ENCODE measurements at regions not wholly inside any gene's neighbourhood (a gene's known extent, or its start where the extent isn't known, plus 50 kb on each side); places are given as distances from the start of the nearest gene placed in this dataset.

GRCh38 chr14:38790916-38791315, 312.1 kb downstream of the SEC23A start:
- H3K4me3 Mint-ChIP-seq, result no peak overlapping the region
- H3K36me3 Mint-ChIP-seq (ENCODE audit: low read depth), result no peaks in the 10 kb centered on the region
- H3K4me1 Mint-ChIP-seq (ENCODE audit: low read depth), result no peaks in the 10 kb centered on the region
- H3K27ac Mint-ChIP-seq, result no peak overlapping the region
- no peaks in the 10 kb centered on the region for H3K9me3 Mint-ChIP-seq
- no peaks in the 10 kb centered on the region for H3K27me3 Mint-ChIP-seq

- no peak overlapping the region for H3K4me3 Mint-ChIP-seq
- no peaks in the 10 kb centered on the region for H3K36me3 Mint-ChIP-seq (ENCODE audit: low read depth)
- no peaks in the 10 kb centered on the region for H3K9me3 Mint-ChIP-seq
- H3K4me1 Mint-ChIP-seq (ENCODE audit: low read depth), result no peaks in the 10 kb centered on the region
- no peaks in the 10 kb centered on the region for H3K27me3 Mint-ChIP-seq
- no peak overlapping the region for H3K27ac Mint-ChIP-seq
Observed at GRCh38 chr14:38789805-38790204, 313.2 kb downstream of the SEC23A start.

- H3K4me3 Mint-ChIP-seq, result no peak overlapping the region
- peaks cover under 1% of the 10 kb centered on the region for H3K27me3 Mint-ChIP-seq
- no peaks in the 10 kb centered on the region for H3K36me3 Mint-ChIP-seq (ENCODE audit: low read depth)
- H3K27ac Mint-ChIP-seq, result no peak overlapping the region
- H3K9me3 Mint-ChIP-seq, result no peaks in the 10 kb centered on the region
- H3K4me1 Mint-ChIP-seq (ENCODE audit: low read depth), result no peaks in the 10 kb centered on the region
Observed at GRCh38 chr14:38788060-38788459, 315.0 kb downstream of the SEC23A start.

- peaks cover 3% of the 10 kb centered on the region for H3K27me3 Mint-ChIP-seq
- no peak overlapping the region for H3K4me3 Mint-ChIP-seq
- H3K36me3 Mint-ChIP-seq (ENCODE audit: low read depth), result no peaks in the 10 kb centered on the region
- H3K4me1 Mint-ChIP-seq (ENCODE audit: low read depth), result no peaks in the 10 kb centered on the region
- H3K9me3 Mint-ChIP-seq, result no peaks in the 10 kb centered on the region
- no peak overlapping the region for H3K27ac Mint-ChIP-seq
Observed at GRCh38 chr14:38786921-38787320, 316.1 kb downstream of the SEC23A start.

GRCh38 chr14:38777401-38777800, 325.6 kb downstream of the SEC23A start:
- H3K27me3 Mint-ChIP-seq, result no peaks in the 10 kb centered on the region
- no peaks in the 10 kb centered on the region for H3K9me3 Mint-ChIP-seq
- H3K36me3 Mint-ChIP-seq (ENCODE audit: low read depth), result no peaks in the 10 kb centered on the region
- H3K4me3 Mint-ChIP-seq, result no peak overlapping the region
- no peaks in the 10 kb centered on the region for H3K4me1 Mint-ChIP-seq (ENCODE audit: low read depth)
- no peak overlapping the region for H3K27ac Mint-ChIP-seq

- Mint-ChIP-seq H3K4me1 (ENCODE audit: low read depth) (no peaks in the 10 kb centered on the region), H3K36me3 (ENCODE audit: low read depth) (no peaks in the 10 kb centered on the region), H3K4me3 (no peak overlapping the region), H3K27ac (no peak overlapping the region), H3K9me3 (no peaks in the 10 kb centered on the region), H3K27me3 (no peaks in the 10 kb centered on the region)
Observed at GRCh38 chr14:38775986-38776385, 327.0 kb downstream of the SEC23A start.

GRCh38 chr14:38774162-38774561, 328.9 kb downstream of the SEC23A start:
- H3K36me3 Mint-ChIP-seq (ENCODE audit: low read depth), result no peaks in the 10 kb centered on the region
- H3K4me3 Mint-ChIP-seq, result no peak overlapping the region
- no peaks in the 10 kb centered on the region for H3K9me3 Mint-ChIP-seq
- no peaks in the 10 kb centered on the region for H3K4me1 Mint-ChIP-seq (ENCODE audit: low read depth)
- no peaks in the 10 kb centered on the region for H3K27me3 Mint-ChIP-seq
- no peak overlapping the region for H3K27ac Mint-ChIP-seq

- Mint-ChIP-seq H3K27ac (no peak overlapping the region), H3K27me3 (no peaks in the 10 kb centered on the region), H3K4me3 (no peak overlapping the region), H3K9me3 (peaks cover under 1% of the 10 kb centered on the region), H3K36me3 (ENCODE audit: low read depth) (no peaks in the 10 kb centered on the region), H3K4me1 (ENCODE audit: low read depth) (no peaks in the 10 kb centered on the region)
Observed at GRCh38 chr14:38770251-38770650, 332.8 kb downstream of the SEC23A start.

GRCh38 chr14:38762845-38763244, 340.2 kb downstream of the SEC23A start:
- Mint-ChIP-seq H3K9me3 (peaks cover 6% of the 10 kb centered on the region), H3K27ac (no peak overlapping the region), H3K27me3 (no peaks in the 10 kb centered on the region), H3K4me3 (no peak overlapping the region), H3K4me1 (ENCODE audit: low read depth) (no peaks in the 10 kb centered on the region), H3K36me3 (ENCODE audit: low read depth) (no peaks in the 10 kb centered on the region)

- Mint-ChIP-seq H3K27ac (no peak overlapping the region), H3K9me3 (peaks cover 6% of the 10 kb centered on the region), H3K36me3 (ENCODE audit: low read depth) (no peaks in the 10 kb centered on the region), H3K4me3 (no peak overlapping the region), H3K4me1 (ENCODE audit: low read depth) (no peaks in the 10 kb centered on the region), H3K27me3 (no peaks in the 10 kb centered on the region)
Observed at GRCh38 chr14:38762426-38762825, 340.6 kb downstream of the SEC23A start.

GRCh38 chr14:38761033-38761432, 342.0 kb downstream of the SEC23A start:
- H3K27ac Mint-ChIP-seq, result no peak overlapping the region

GRCh38 chr14:38758661-38759060, 344.4 kb downstream of the SEC23A start:
- Mint-ChIP-seq H3K4me3 (no peak overlapping the region), H3K27ac (no peak overlapping the region), H3K36me3 (ENCODE audit: low read depth) (no peaks in the 10 kb centered on the region), H3K27me3 (no peaks in the 10 kb centered on the region), H3K4me1 (ENCODE audit: low read depth) (no peaks in the 10 kb centered on the region), H3K9me3 (no peaks in the 10 kb centered on the region)

More at GRCh38 chr14:38761033-38761432, 342.0 kb downstream of the SEC23A start:
- Mint-ChIP-seq H3K4me3 (no peak overlapping the region), H3K4me1 (ENCODE audit: low read depth) (no peaks in the 10 kb centered on the region), H3K36me3 (ENCODE audit: low read depth) (no peaks in the 10 kb centered on the region), H3K27me3 (no peaks in the 10 kb centered on the region), H3K9me3 (peaks cover 6% of the 10 kb centered on the region)

- H3K4me1 Mint-ChIP-seq (ENCODE audit: low read depth), result no peaks in the 10 kb centered on the region
- H3K36me3 Mint-ChIP-seq (ENCODE audit: low read depth), result no peaks in the 10 kb centered on the region
- H3K4me3 Mint-ChIP-seq, result no peak overlapping the region
- no peak overlapping the region for H3K27ac Mint-ChIP-seq
- no peaks in the 10 kb centered on the region for H3K9me3 Mint-ChIP-seq
- no peaks in the 10 kb centered on the region for H3K27me3 Mint-ChIP-seq
Observed at GRCh38 chr14:38755036-38755435, 348.0 kb downstream of the SEC23A start.

- no peak overlapping the region for H3K4me3 Mint-ChIP-seq
- H3K9me3 Mint-ChIP-seq, result no peaks in the 10 kb centered on the region
- no peaks in the 10 kb centered on the region for H3K27me3 Mint-ChIP-seq
- H3K4me1 Mint-ChIP-seq (ENCODE audit: low read depth), result no peaks in the 10 kb centered on the region
- no peaks in the 10 kb centered on the region for H3K36me3 Mint-ChIP-seq (ENCODE audit: low read depth)
- H3K27ac Mint-ChIP-seq, result no peak overlapping the region
Observed at GRCh38 chr14:38752750-38753149, 350.3 kb downstream of the SEC23A start.

- Mint-ChIP-seq H3K27ac (no peak overlapping the region), H3K4me3 (no peak overlapping the region), H3K27me3 (no peaks in the 10 kb centered on the region), H3K4me1 (ENCODE audit: low read depth) (no peaks in the 10 kb centered on the region), H3K9me3 (no peaks in the 10 kb centered on the region), H3K36me3 (ENCODE audit: low read depth) (no peaks in the 10 kb centered on the region)
Observed at GRCh38 chr14:38752341-38752740, 350.7 kb downstream of the SEC23A start.

- no peak overlapping the region for H3K4me3 Mint-ChIP-seq
- H3K36me3 Mint-ChIP-seq (ENCODE audit: low read depth), result no peaks in the 10 kb centered on the region
- H3K27me3 Mint-ChIP-seq, result no peaks in the 10 kb centered on the region
- no peak overlapping the region for H3K27ac Mint-ChIP-seq
- no peaks in the 10 kb centered on the region for H3K4me1 Mint-ChIP-seq (ENCODE audit: low read depth)
- H3K9me3 Mint-ChIP-seq, result no peaks in the 10 kb centered on the region
Observed at GRCh38 chr14:38751459-38751858, 351.6 kb downstream of the SEC23A start.

Measured in stimulated activated naive CD8-positive, alpha-beta T cell treated with anti-CD3 and anti-CD28 coated beads, Interleukin-15, Interleukin-2, amounts not matched to agents 100 ng/mL and 50 ng/mL, for 24 hours (primary cell).